Osteoblast (primary cell): ENCODE measurements at regions not wholly inside any gene's neighbourhood (a gene's known extent, or its start where the extent isn't known, plus 50 kb on each side); places are given as distances from the start of the nearest gene placed in this dataset.

Experiments
- DNase-seq: peaks from one replicate; pipeline ENCODE4 v3.0.0; 2011; ENCODE audit warnings: low spot score, mixed read lengths; ENCODE audit not compliant: insufficient read length; ENCODE audit errors: missing footprints
- H2AFZ ChIP-seq: 2 replicates; pipeline ENCODE4 v1.6.0; 2011; ENCODE audit warnings: mild to moderate bottlenecking, low read length
- H3K27ac ChIP-seq: 2 replicates; pipeline ENCODE4 v1.5.1; 2011; ENCODE audit warnings: mild to moderate bottlenecking, low read depth, low read length, moderate library complexity
- H3K27me3 ChIP-seq: 2 replicates; pipeline ENCODE4 v1.6.0; 2012; ENCODE audit warnings: mild to moderate bottlenecking, control low read depth, inconsistent platforms, low read length, moderate library complexity; ENCODE audit not compliant: insufficient read depth
- H3K36me3 ChIP-seq: 2 replicates; pipeline ENCODE4 v1.5.1; 2011; ENCODE audit warnings: mild to moderate bottlenecking, low read length, control low read depth, moderate library complexity; ENCODE audit not compliant: insufficient read depth
- H3K4me1 ChIP-seq: 2 replicates; pipeline ENCODE4 v1.5.1; 2011; ENCODE audit warnings: mild to moderate bottlenecking, low read length, control low read depth, moderate library complexity; ENCODE audit not compliant: insufficient read depth
- H3K4me2 ChIP-seq: 2 replicates; pipeline ENCODE4 v1.6.0; 2011; ENCODE audit warnings: mild to moderate bottlenecking, low read length; ENCODE audit not compliant: insufficient read depth
- H3K4me3 ChIP-seq: fragments of 200-600 bp; sonication (generic); 3 replicates; pipeline ENCODE4 v1.5.1; 2012; ENCODE audit warnings: mild to moderate bottlenecking, low read length, inconsistent platforms; ENCODE audit not compliant: insufficient read depth
- H3K79me2 ChIP-seq: 2 replicates; pipeline ENCODE4 v1.6.0; 2012; ENCODE audit warnings: mild to moderate bottlenecking, low read length, control low read depth, inconsistent platforms; ENCODE audit not compliant: insufficient read depth
- H3K9me3 ChIP-seq: 2 replicates; pipeline ENCODE4 v1.5.1; 2011; ENCODE audit warnings: low read depth, low read length, control low read depth
- H4K20me1 ChIP-seq: 2 replicates; pipeline ENCODE4 v1.6.0; 2012; ENCODE audit warnings: mild to moderate bottlenecking, low read length, control low read depth; ENCODE audit not compliant: insufficient read depth
- TF ChIP-seq, protein P1 (sequence below): IDR thresholded peaks from 2 replicates; pipeline ENCODE4 v1.5.1; 2011; ENCODE audit warnings: mild to moderate bottlenecking, low read depth, low read length, moderate library complexity; ENCODE audit errors: extremely low read depth

DNA sequence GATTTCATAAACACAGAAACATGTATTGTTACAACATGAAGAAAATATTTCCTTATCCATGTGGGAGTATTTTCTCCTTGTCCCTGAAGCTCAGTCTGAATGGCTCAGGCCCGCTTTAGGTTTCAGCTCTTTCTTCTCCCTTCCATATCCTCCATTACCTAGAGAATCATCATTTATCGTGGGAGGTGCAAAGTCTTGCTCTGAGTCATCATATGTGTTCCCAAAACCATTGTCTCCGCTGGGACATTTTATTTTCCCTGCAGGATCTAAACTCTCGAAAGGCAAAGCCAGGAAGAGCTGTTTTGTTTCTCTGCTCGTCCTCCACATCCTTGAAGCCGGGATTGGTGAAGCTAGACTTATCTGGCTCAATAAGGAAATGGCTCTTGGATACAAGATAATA, 571.2 kb downstream of the EDEM1 start:
- Histone ChIP-seq H3K9me3 (peaks cover 2% of the 10 kb centered on the region), H3K4me3 (no peak overlapping the region), H3K27ac (no peak overlapping the region), H4K20me1 (no peaks in the 10 kb centered on the region), H3K4me2 (no peak overlapping the region), H2AFZ (no peak overlapping the region), H3K4me1 (no peaks in the 10 kb centered on the region), H3K36me3 (no peaks in the 10 kb centered on the region), H3K27me3 (no peaks in the 10 kb centered on the region), H3K79me2 (no peaks in the 10 kb centered on the region)
- TF ChIP-seq, protein P1, sequence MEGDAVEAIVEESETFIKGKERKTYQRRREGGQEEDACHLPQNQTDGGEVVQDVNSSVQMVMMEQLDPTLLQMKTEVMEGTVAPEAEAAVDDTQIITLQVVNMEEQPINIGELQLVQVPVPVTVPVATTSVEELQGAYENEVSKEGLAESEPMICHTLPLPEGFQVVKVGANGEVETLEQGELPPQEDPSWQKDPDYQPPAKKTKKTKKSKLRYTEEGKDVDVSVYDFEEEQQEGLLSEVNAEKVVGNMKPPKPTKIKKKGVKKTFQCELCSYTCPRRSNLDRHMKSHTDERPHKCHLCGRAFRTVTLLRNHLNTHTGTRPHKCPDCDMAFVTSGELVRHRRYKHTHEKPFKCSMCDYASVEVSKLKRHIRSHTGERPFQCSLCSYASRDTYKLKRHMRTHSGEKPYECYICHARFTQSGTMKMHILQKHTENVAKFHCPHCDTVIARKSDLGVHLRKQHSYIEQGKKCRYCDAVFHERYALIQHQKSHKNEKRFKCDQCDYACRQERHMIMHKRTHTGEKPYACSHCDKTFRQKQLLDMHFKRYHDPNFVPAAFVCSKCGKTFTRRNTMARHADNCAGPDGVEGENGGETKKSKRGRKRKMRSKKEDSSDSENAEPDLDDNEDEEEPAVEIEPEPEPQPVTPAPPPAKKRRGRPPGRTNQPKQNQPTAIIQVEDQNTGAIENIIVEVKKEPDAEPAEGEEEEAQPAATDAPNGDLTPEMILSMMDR = no peak
- DNase-seq = no peak

DNA sequence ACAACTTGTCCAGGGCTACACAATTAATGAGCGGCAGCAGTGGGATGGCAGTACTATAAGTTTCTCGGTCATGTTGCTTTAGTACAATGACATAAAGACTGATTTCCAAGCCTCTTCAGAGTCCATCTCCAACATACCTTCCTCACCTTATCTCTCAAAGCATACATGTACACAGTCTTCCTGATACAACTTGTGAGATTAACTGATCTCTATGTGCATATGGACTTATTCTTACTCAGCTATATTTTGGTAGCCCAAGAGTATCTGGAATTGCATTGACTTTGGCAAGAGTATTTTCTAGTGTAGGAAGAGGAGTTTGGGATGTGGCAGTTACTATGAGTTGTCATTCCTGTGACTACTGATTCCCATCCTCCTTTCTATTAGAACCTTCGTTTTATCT, 575.0 kb downstream of the EDEM1 start:
- Histone ChIP-seq H3K9me3 (peaks cover 2% of the 10 kb centered on the region), H2AFZ (no peak overlapping the region), H3K4me3 (no peak overlapping the region), H3K36me3 (no peaks in the 10 kb centered on the region), H3K27me3 (no peaks in the 10 kb centered on the region), H4K20me1 (no peaks in the 10 kb centered on the region), H3K4me2 (no peak overlapping the region), H3K79me2 (no peaks in the 10 kb centered on the region), H3K4me1 (no peaks in the 10 kb centered on the region), H3K27ac (no peak overlapping the region)
- no peak for DNase-seq
- TF ChIP-seq, protein P1 = no peak

DNA sequence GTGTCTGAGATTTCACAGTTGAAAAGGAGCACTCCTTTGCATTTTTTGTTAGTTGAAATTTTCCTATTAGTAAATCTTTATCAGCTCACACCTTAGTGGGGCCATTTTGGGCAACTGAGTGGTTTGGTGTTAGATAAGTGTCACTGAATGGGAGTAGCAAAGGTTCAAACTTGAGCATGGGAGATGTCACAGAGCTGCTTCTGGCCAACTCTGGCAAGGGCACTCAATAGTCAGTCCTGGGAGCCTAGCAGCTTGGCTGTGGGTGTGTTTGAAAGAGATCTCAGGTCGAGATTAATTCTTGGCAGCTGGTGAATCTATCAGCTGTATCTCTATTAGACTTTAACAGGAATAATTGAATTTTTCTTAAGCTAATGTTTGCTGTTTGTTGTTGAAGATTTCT, 579.3 kb downstream of the EDEM1 start:
- no peak for DNase-seq
- Histone ChIP-seq H3K4me3 (no peak overlapping the region), H3K79me2 (no peaks in the 10 kb centered on the region), H4K20me1 (no peaks in the 10 kb centered on the region), H3K4me1 (no peaks in the 10 kb centered on the region), H2AFZ (no peak overlapping the region), H3K9me3 (no peaks in the 10 kb centered on the region), H3K36me3 (no peaks in the 10 kb centered on the region), H3K4me2 (no peak overlapping the region), H3K27me3 (no peaks in the 10 kb centered on the region), H3K27ac (no peak overlapping the region)
- TF ChIP-seq, protein P1 = no peak

DNA sequence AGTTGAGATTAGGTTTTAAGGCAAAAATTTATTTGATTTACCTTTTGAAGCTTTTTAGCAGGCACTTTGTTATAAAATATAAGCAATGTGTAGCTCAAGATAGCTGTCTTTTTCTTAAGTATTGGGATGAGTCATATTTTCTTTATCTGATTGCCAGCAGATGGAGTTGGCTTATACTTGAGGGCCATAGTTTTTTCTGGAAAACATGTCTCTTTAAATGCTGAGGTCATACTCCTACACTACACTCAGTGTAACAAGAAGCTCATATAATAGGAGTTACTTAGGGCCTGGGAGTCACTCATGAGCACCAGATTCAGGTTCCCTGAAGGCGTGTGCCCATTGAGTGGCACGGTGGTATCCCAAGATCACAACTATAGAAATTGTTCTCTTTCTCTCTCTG, 579.8 kb downstream of the EDEM1 start:
- Histone ChIP-seq H3K79me2 (no peaks in the 10 kb centered on the region), H3K4me1 (no peaks in the 10 kb centered on the region), H4K20me1 (no peaks in the 10 kb centered on the region), H3K27me3 (no peaks in the 10 kb centered on the region), H3K4me3 (no peak overlapping the region), H2AFZ (no peak overlapping the region), H3K9me3 (no peaks in the 10 kb centered on the region), H3K27ac (no peak overlapping the region), H3K36me3 (no peaks in the 10 kb centered on the region), H3K4me2 (no peak overlapping the region)
- no peak for DNase-seq
- TF ChIP-seq, protein P1 = no peak
